PC-3 (cell line): ENCODE measurements at regions not wholly inside any gene's neighbourhood (a gene's known extent, or its start where the extent isn't known, plus 50 kb on each side); places are given as distances from the start of the nearest gene placed in this dataset.

ENCODE experiments used
- ATAC-seq: fragments of 200-7000 bp; cut with Tn5 transposase; 2 replicates; pipeline ENCODE4 v1.9.1; 2020; ENCODE audit warnings: mild to moderate bottlenecking, moderate library complexity
- BruUV-seq: library from RNA; stranded (reverse); fragments of 400-500 nt; replicated peaks from 2 replicates; lab custom pipeline; 2021; lab: Mats Ljungman, UMichigan
- CTCF ChIA-PET: fragments of 300-600 bp; sonication (Branson Sonifier 250); formaldehyde crosslinking; loops from one replicate; lab custom pipeline; 2022; ENCODE audit warnings: antibody characterized with exemption; lab: Charles Lee
- POLR2A ChIA-PET: fragments of 300-600 bp; sonication (Branson Sonifier 250); formaldehyde crosslinking; loops from one replicate; lab custom pipeline; 2022; ENCODE audit warnings: antibody characterized with exemption; ENCODE audit not compliant: unreplicated experiment; lab: Charles Lee
- DNase-seq: peaks from one replicate; pipeline ENCODE4 v3.0.0-alpha.2; 2015
- H2AFZ ChIP-seq: fragments of 300-600 bp; sonication (generic); 2 replicates; pipeline ENCODE4 v1.6.0; 2016; ENCODE audit warnings: antibody characterized with exemption, low read length
- H3F3A ChIP-seq: fragments of 300-600 bp; sonication (generic); one replicate; pipeline ENCODE4 v1.6.0; 2017; ENCODE audit warnings: antibody characterized with exemption, low read length, control low read depth, mild to moderate bottlenecking; ENCODE audit not compliant: unreplicated experiment
- H3K27ac ChIP-seq: fragments of 300-600 bp; sonication (generic); 2 replicates; pipeline ENCODE4 v1.5.1; 2016; ENCODE audit warnings: mild to moderate bottlenecking, low read length
- H3K27me3 ChIP-seq: fragments of 300-600 bp; sonication (generic); 2 replicates; pipeline ENCODE4 v1.6.1; 2016; ENCODE audit warnings: low read length, mixed read lengths
- H3K36me3 ChIP-seq: fragments of 300-600 bp; sonication (generic); 2 replicates; pipeline ENCODE4 v1.6.1; 2016; ENCODE audit warnings: low read depth, mixed run types, low read length, mixed read lengths
- H3K4me1 ChIP-seq: fragments of 300-600 bp; sonication (generic); 2 replicates; pipeline ENCODE4 v1.5.1; 2016; ENCODE audit warnings: low read length; ENCODE audit not compliant: insufficient read depth
- H3K4me2 ChIP-seq: fragments of 300-600 bp; sonication (generic); 2 replicates; pipeline ENCODE4 v1.6.0; 2016; ENCODE audit warnings: low read length
- H3K4me3 ChIP-seq: fragments of 300-600 bp; sonication (generic); 2 replicates; pipeline ENCODE4 v1.5.1; 2016; ENCODE audit warnings: mild to moderate bottlenecking, low read length, mixed read lengths
- H3K79me2 ChIP-seq: fragments of 300-600 bp; sonication (generic); 2 replicates; pipeline ENCODE4 v1.6.1; 2017; ENCODE audit warnings: low read length, mixed read lengths
- H3K9ac ChIP-seq: fragments of 300-600 bp; sonication (generic); 2 replicates; pipeline ENCODE4 v1.6.0; 2016; ENCODE audit warnings: mild to moderate bottlenecking, low read length
- H3K9me2 ChIP-seq: fragments of 300-600 bp; sonication (generic); replicated peaks from 2 replicates; pipeline ENCODE4 v1.6.1; 2016; ENCODE audit warnings: mixed run types, low read length, mixed read lengths
- H3K9me3 ChIP-seq: fragments of 300-600 bp; sonication (generic); 2 replicates; pipeline ENCODE4 v1.6.1; 2016; ENCODE audit warnings: low read length, mixed read lengths
- H4K20me1 ChIP-seq: fragments of 300-600 bp; sonication (generic); 2 replicates; pipeline ENCODE4 v1.6.1; 2016; ENCODE audit warnings: low read length, mixed read lengths
- CTCF ChIP-seq: fragments of 300-600 bp; sonication (generic); conservative IDR thresholded peaks from 2 replicates; pipeline ENCODE4 v1.5.1; 2017; ENCODE audit warnings: antibody characterized with exemption, low read depth, mild to moderate bottlenecking, low read length
- EZH2 ChIP-seq: fragments of 300-600 bp; sonication (generic); IDR thresholded peaks from one replicate; pipeline ENCODE4 v1.6.1; 2017; ENCODE audit warnings: antibody characterized with exemption, mild to moderate bottlenecking, low read length; ENCODE audit not compliant: unreplicated experiment
- EZH2phosphoT487 ChIP-seq: fragments of 300-600 bp; sonication (generic); IDR thresholded peaks from 2 replicates; pipeline ENCODE4 v1.6.1; 2018; ENCODE audit warnings: mild to moderate bottlenecking, antibody characterized with exemption, low read length, borderline replicate concordance
- intact Hi-C: fragments of 100-400 bp; cut with micrococcal nuclease; formaldehyde crosslinking; loops from 2 replicates; pipeline ENCODE4 v1.9.0; 2023

- DNase-seq = no peak
- CTCF ChIA-PET = no interaction called here
- Histone ChIP-seq H3K27me3 (no peaks in the 10 kb centered on the region), H3K79me2 (peaks cover 63% of the 10 kb centered on the region), H3K9ac (no peak overlapping the region), H3K27ac (no peak overlapping the region), H3F3A (no peaks in the 10 kb centered on the region), H3K4me1 (peaks cover 2% of the 10 kb centered on the region), H4K20me1 (no peaks in the 10 kb centered on the region), H3K36me3 (peaks cover 11% of the 10 kb centered on the region), H3K4me3 (no peak overlapping the region), H3K9me2 (no peaks in the 10 kb centered on the region), H3K4me2 (no peak overlapping the region), H3K9me3 (no peaks in the 10 kb centered on the region), H2AFZ (no peak overlapping the region)
- no peak for TF ChIP-seq CTCF
- no TSS peak for BruUV-seq
- intact Hi-C loops = no loop called here
- no peak for ATAC-seq
- POLR2A ChIA-PET = no interaction called here
These were observed 68.0 kb upstream of the CIBAR2 start for GRCh38 chr16:85180047-85180826.

GRCh38 chr16:85180827-85181738 lies 68.8 kb upstream of the CIBAR2 start:
- ATAC-seq = no peak
- CTCF ChIA-PET = no interaction called here
- TF ChIP-seq CTCF = no peak
- TF ChIP-seq EZH2phosphoT487 = no peak
- no peak for TF ChIP-seq EZH2
- no peak for DNase-seq
- H3K27ac ChIP-seq = no peak overlapping the region
- no peak overlapping the region for H3K4me2 ChIP-seq
- H3K9me2 ChIP-seq = no peaks in the 10 kb centered on the region
- no peak overlapping the region for H3K4me3 ChIP-seq
- H3K4me1 ChIP-seq = no peaks in the 10 kb centered on the region
- intact Hi-C loops = no loop called here
- H3K9ac ChIP-seq = no peak overlapping the region
- no TSS peak for BruUV-seq
- no peaks in the 10 kb centered on the region for H4K20me1 ChIP-seq
- H3K79me2 ChIP-seq = peaks cover 54% of the 10 kb centered on the region
- H3F3A ChIP-seq = no peaks in the 10 kb centered on the region
- H3K36me3 ChIP-seq = peaks cover 11% of the 10 kb centered on the region
- no peaks in the 10 kb centered on the region for H3K27me3 ChIP-seq
- H2AFZ ChIP-seq = no peak overlapping the region
- POLR2A ChIA-PET = no interaction called here
- no peaks in the 10 kb centered on the region for H3K9me3 ChIP-seq

GRCh38 chr16:85181739-85182129 lies 69.5 kb upstream of the CIBAR2 start:
- Histone ChIP-seq H3K4me3 (no peak overlapping the region), H4K20me1 (no peaks in the 10 kb centered on the region), H3K79me2 (peaks cover 48% of the 10 kb centered on the region), H3K9me3 (no peaks in the 10 kb centered on the region), H3K4me1 (no peaks in the 10 kb centered on the region), H3K9ac (no peak overlapping the region), H3K4me2 (no peak overlapping the region), H3K27ac (no peak overlapping the region), H3K27me3 (no peaks in the 10 kb centered on the region), H3K36me3 (peaks cover 11% of the 10 kb centered on the region), H3F3A (no peaks in the 10 kb centered on the region), H3K9me2 (no peaks in the 10 kb centered on the region), H2AFZ (no peak overlapping the region)
- ATAC-seq (no peak), DNase-seq (no peak)
- CTCF ChIA-PET = no interaction called here
- POLR2A ChIA-PET = no interaction called here
- intact Hi-C loops = no loop called here
- no TSS peak for BruUV-seq
- TF ChIP-seq EZH2phosphoT487 (no peak), CTCF (no peak), EZH2 (no peak)
